Gastroesophageal sphincter (tissue), 4 donors: ENCODE measurements at regions not wholly inside any gene's neighbourhood (a gene's known extent, or its start where the extent isn't known, plus 50 kb on each side); places are given as distances from the start of the nearest gene placed in this dataset.

Experiments used
- ATAC-seq: fragments of 150-250 bp; one replicate; pipeline ENCODE4 v1.9.1; 2016; ENCODE audit warnings: mild to moderate bottlenecking, moderate library complexity
- H3K27ac ChIP-seq, 4 donors: fragments of 200-600 bp; sonication (generic) in 3 of 4; 1 replicate in 3 of 4; 2 replicates in 1 of 4; pipeline ENCODE4 v1.5.1; 2016 to 2019
- H3K27me3 ChIP-seq: fragments of 200-600 bp; sonication (generic); one replicate; pipeline ENCODE4 v1.5.1; 2019
- H3K36me3 ChIP-seq, 2 donors: fragments of 200-600 bp; sonication (generic); one replicate each; pipeline ENCODE4 v1.5.1; 2019; ENCODE audit warnings: control low read depth in 1 of 2
- H3K4me1 ChIP-seq, 3 donors: fragments of 200-600 bp; sonication (generic); 1 replicate in 2 of 3; 2 replicates in 1 of 3; pipeline ENCODE4 v1.5.1; 2016 to 2019; ENCODE audit warnings: control low read depth in 2 of 3
- H3K4me3 ChIP-seq, 2 donors: fragments of 200-600 bp; sonication (generic); one replicate each; pipeline ENCODE4 v1.5.1; 2019; ENCODE audit warnings: mild to moderate bottlenecking in 1 of 2, moderate library complexity in 1 of 2
- H3K9me3 ChIP-seq, 3 donors: fragments of 200-600 bp; sonication (generic); one replicate each; pipeline ENCODE4 v1.5.1; 2017 to 2019; ENCODE audit warnings: control low read depth in 2 of 3
- CTCF ChIP-seq, 4 experiments: fragments of 200-600 bp in 2 of 4; fragments of 450-650 bp in 2 of 4; sonication (generic) in 1 of 4; IDR thresholded peaks; one replicate each; pipeline ENCODE4 v1.5.1; 2017 to 2019; ENCODE audit warnings: antibody characterized with exemption in 4 of 4, mild to moderate bottlenecking in 2 of 4, moderate library complexity in 2 of 4
- EP300 ChIP-seq: sonication (generic); formaldehyde crosslinking; IDR thresholded peaks from one replicate; pipeline ENCODE4 v1.6.1; 2017; ENCODE audit warnings: antibody characterized with exemption, mild to moderate bottlenecking
- POLR2A ChIP-seq, 2 donors: fragments of 450-650 bp; IDR thresholded peaks; one replicate each; pipeline ENCODE4 v1.6.1; 2017; ENCODE audit warnings: antibody characterized with exemption in 2 of 2, mild to moderate bottlenecking in 2 of 2, moderate library complexity in 1 of 2
- POLR2AphosphoS5 ChIP-seq: sonication (generic); formaldehyde crosslinking; IDR thresholded peaks from one replicate; pipeline ENCODE4 v1.6.1; 2017; ENCODE audit warnings: antibody characterized with exemption
- WGBS, 2 donors: methylation state at CpG; one replicate each; pipeline ENCODE4 v1.1.5; 2018; ENCODE audit warnings: low coverage in 1 of 2; 5-methylcytosine and 5-hydroxymethylcytosine counted together

- no peak overlapping the region for H3K27ac ChIP-seq
- TF ChIP-seq EP300 (no peak), CTCF (IDR thresholded peaks at IDR 0.05) (no peak), POLR2A (IDR thresholded peaks at IDR 0.05) (no peak), POLR2AphosphoS5 (no peak)
- no peaks in the 10 kb centered on the region for H3K4me1 ChIP-seq
- no peaks in the 10 kb centered on the region for H3K36me3 ChIP-seq
- 60 to 63% methylated on average over 1 of the region's 1 CpG for whole genome bisulfite sequencing, 2 donors
- no peak overlapping the region for H3K4me3 ChIP-seq
- no peak for ATAC-seq
- H3K9me3 ChIP-seq, result no peaks in the 10 kb centered on the region
- no peaks in the 10 kb centered on the region for H3K27me3 ChIP-seq
Observed at GRCh38 chr1:71193153-71193552, 112.3 kb upstream of the ZRANB2 start.

GRCh38 chr1:71191520-71191919 is 110.7 kb upstream of the ZRANB2 start:
- Histone ChIP-seq H3K4me3 (no peak overlapping the region), H3K9me3 (no peaks in the 10 kb centered on the region), H3K36me3 (no peaks in the 10 kb centered on the region), H3K27ac (no peak overlapping the region), H3K4me1 (no peaks in the 10 kb centered on the region), H3K27me3 (no peaks in the 10 kb centered on the region)
- no peak for TF ChIP-seq CTCF (IDR thresholded peaks at IDR 0.05)
- no peak for TF ChIP-seq POLR2A (IDR thresholded peaks at IDR 0.05)
- no peak for TF ChIP-seq POLR2AphosphoS5
- TF ChIP-seq EP300, result no peak
- 100% methylated on average over 1 of the region's 1 CpG for WGBS, 2 donors
- no peak for ATAC-seq

- Histone ChIP-seq H3K4me3 (no peak overlapping the region), H3K27ac (no peak overlapping the region), H3K27me3 (no peaks in the 10 kb centered on the region), H3K4me1 (no peaks in the 10 kb centered on the region), H3K9me3 (no peaks in the 10 kb centered on the region), H3K36me3 (no peaks in the 10 kb centered on the region)
- ATAC-seq, result no peak
- WGBS, 2 donors, result 60 to 84% methylated on average over 3 to 5 of the region's 5 CpGs
- TF ChIP-seq EP300 (no peak), CTCF (IDR thresholded peaks at IDR 0.05) (no peak), POLR2AphosphoS5 (no peak), POLR2A (IDR thresholded peaks at IDR 0.05) (no peak)
Observed at GRCh38 chr1:71190843-71191242, 110.0 kb upstream of the ZRANB2 start.

GRCh38 chr1:71184410-71184809 is 103.6 kb upstream of the ZRANB2 start:
- no peak overlapping the region for H3K4me3 ChIP-seq
- 80 to 95% methylated on average over 2 to 6 of the region's 6 CpGs for WGBS, 2 donors

GRCh38 chr1:71179997-71180396 is 99.2 kb upstream of the ZRANB2 start:
- Histone ChIP-seq H3K27me3 (no peaks in the 10 kb centered on the region), H3K4me3 (no peak overlapping the region), H3K36me3 (no peaks in the 10 kb centered on the region), H3K9me3 (no peaks in the 10 kb centered on the region), H3K4me1 (no peaks in the 10 kb centered on the region), H3K27ac (no peak overlapping the region)
- ATAC-seq, result no peak
- TF ChIP-seq EP300, result no peak
- no peak for TF ChIP-seq POLR2A (IDR thresholded peaks at IDR 0.05)
- no peak for TF ChIP-seq CTCF (IDR thresholded peaks at IDR 0.05)
- no peak for TF ChIP-seq POLR2AphosphoS5

More at GRCh38 chr1:71184410-71184809, 103.6 kb upstream of the ZRANB2 start:
- no peaks in the 10 kb centered on the region for H3K9me3 ChIP-seq
- TF ChIP-seq EP300, result no peak
- no peak for TF ChIP-seq POLR2AphosphoS5
- no peaks in the 10 kb centered on the region for H3K4me1 ChIP-seq
- no peak overlapping the region for H3K27ac ChIP-seq
- ATAC-seq, result no peak
- H3K36me3 ChIP-seq, result no peaks in the 10 kb centered on the region
- H3K27me3 ChIP-seq, result no peaks in the 10 kb centered on the region

GRCh38 chr1:71170925-71171324 is 90.1 kb upstream of the ZRANB2 start:
- Histone ChIP-seq H3K36me3 (no peaks in the 10 kb centered on the region), H3K27ac (no peak overlapping the region), H3K4me3 (no peak overlapping the region), H3K4me1 (no peaks in the 10 kb centered on the region), H3K27me3 (no peaks in the 10 kb centered on the region), H3K9me3 (no peaks in the 10 kb centered on the region)
- WGBS, 2 donors, result 15 to 33% methylated on average over 1 of the region's 1 CpG
- ATAC-seq, result no peak
- TF ChIP-seq POLR2AphosphoS5 (no peak), POLR2A (IDR thresholded peaks at IDR 0.05) (no peak), CTCF (IDR thresholded peaks at IDR 0.05) (no peak), EP300 (no peak)
